ENCODE measurements at regions not wholly inside any gene's neighbourhood (a gene's known extent, or its start where the extent isn't known, plus 50 kb on each side); places are given as distances from the start of the nearest gene placed in this dataset.

GRCh38 chr17:77845541-77846225 is 112.8 kb upstream of the TNRC6C start:
- TF ChIP-seq POLR2A (IDR thresholded peaks at IDR 0.05), result no peak
- TF ChIP-seq CTCF (IDR thresholded peaks at IDR 0.05), result no peak
